Head of caudate nucleus (tissue), 42 donors: ENCODE measurements at regions not wholly inside any gene's neighbourhood (a gene's known extent, or its start where the extent isn't known, plus 50 kb on each side); places are given as distances from the start of the nearest gene placed in this dataset.
"Not testable (repeated sequence)": the region's sequence is repeated elsewhere in the genome, so short reads cannot be mapped to it uniquely, and the experiment has no call there.

Experiments used
- DNase-seq, 42 donors: peaks; one replicate each; pipeline versions ENCODE4 v3.0.0 to v3.0.0-alpha.2; 2020 to 2021; ENCODE audit warnings: mixed read lengths in 7 of 42
- intact Hi-C: fragments of 100-400 bp; cut with DNase I; formaldehyde crosslinking; loops from one replicate; pipeline ENCODE4 v1.15.0; 2022

DNA sequence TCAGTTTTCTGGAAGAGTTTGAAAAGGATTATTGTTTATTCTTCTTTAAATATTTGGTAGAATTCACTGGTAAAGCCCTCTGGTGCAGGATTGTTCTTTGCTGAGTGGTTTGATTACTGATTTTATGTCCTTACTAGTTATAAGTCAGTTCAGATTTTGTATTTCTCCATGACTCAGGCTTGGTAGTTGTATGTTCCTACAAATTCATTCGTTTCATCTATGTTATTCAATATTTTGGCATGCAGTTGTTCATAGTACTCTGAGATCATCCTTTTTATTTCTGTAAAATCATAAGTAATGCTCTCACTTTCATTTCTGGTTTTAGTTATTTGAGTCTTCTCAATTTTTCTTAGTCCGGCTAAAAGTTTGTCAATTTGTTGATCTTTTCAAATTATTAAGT lies 58.1 kb upstream of the CRYM start:
- intact Hi-C loops: no loop called here
- DNase-seq: no peak

- intact Hi-C loops, DNase-seq: not testable (repeated sequence)
Observed at GRCh38 chr16:21334188-21335146, 56.4 kb upstream of the CRYM start.

- DNase-seq, intact Hi-C loops: not testable (repeated sequence)
Observed at GRCh38 chr16:21333683-21334082, 55.6 kb upstream of the CRYM start.
